ENCODE measurements at regions not wholly inside any gene's neighbourhood (a gene's known extent, or its start where the extent isn't known, plus 50 kb on each side); places are given as distances from the start of the nearest gene placed in this dataset.

DNA sequence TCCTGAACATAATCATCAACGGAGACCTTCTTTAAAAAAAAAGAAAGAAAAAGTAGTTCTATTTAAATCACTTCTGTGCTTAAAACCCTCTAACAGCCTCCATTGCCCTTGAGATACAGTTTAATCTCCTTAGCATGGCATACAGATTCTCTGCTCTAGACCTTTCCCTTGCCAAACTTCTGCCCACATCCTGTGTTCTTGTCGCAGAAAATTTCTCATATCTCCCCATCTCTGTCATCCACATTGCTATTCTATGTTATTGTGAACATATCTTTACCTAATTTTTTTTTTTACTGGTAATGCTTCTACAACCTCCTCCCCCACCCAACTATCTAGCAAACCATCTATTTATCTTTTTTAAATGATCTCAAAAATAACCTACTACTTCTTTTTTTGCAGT is 135.7 kb upstream of the PROX1 start:
- 80% methylated on average over 1 of the region's 2 CpGs for WGBS (ENCODE audit: insufficient coverage)
- H3K27me3 ChIP-seq (ENCODE audit: control insufficient read depth in 2 of 2, insufficient read depth in 2 of 2, low read length in 2 of 2) = no peaks in the 10 kb centered on the region
- Mint-ChIP-seq H3K27ac (no peak overlapping the region), H3K27me3 (ENCODE audit: low read depth in 3 of 3) (peaks cover 0 to 2% (median 0%) of the 10 kb centered on the region in 3 donors), H3K9me3 (peaks cover 0 to 6% (median 0%) of the 10 kb centered on the region in 7 donors), H3K36me3 (no peaks in the 10 kb centered on the region), H3K4me1 (no peaks in the 10 kb centered on the region), H3K4me3 (no peak overlapping the region)
- no peak for DNase-seq
- H3K9me3 ChIP-seq (replicated peaks in 1 of 2; ENCODE audit: control insufficient read depth in 1 of 2, insufficient read depth in 1 of 2, low read length in 2 of 2) = no peaks in the 10 kb centered on the region
- no peak overlapping the region for H3K27ac ChIP-seq (ENCODE audit: low read depth in 1 of 2, low read length in 2 of 2)
- no peaks in the 10 kb centered on the region for H4K20me1 ChIP-seq (ENCODE audit: insufficient read depth, low read length)
- no peak overlapping the region for H3K9ac ChIP-seq (ENCODE audit: insufficient read depth, low read length, poor library complexity, severe bottlenecking)
- intact Hi-C loops (cut with micrococcal nuclease) = no loop called here
- no peak overlapping the region for H3K4me3 ChIP-seq (replicated peaks in 1 of 3; ENCODE audit: low read depth in 2 of 3, low read length in 3 of 3)
- TF ChIP-seq, protein P1, sequence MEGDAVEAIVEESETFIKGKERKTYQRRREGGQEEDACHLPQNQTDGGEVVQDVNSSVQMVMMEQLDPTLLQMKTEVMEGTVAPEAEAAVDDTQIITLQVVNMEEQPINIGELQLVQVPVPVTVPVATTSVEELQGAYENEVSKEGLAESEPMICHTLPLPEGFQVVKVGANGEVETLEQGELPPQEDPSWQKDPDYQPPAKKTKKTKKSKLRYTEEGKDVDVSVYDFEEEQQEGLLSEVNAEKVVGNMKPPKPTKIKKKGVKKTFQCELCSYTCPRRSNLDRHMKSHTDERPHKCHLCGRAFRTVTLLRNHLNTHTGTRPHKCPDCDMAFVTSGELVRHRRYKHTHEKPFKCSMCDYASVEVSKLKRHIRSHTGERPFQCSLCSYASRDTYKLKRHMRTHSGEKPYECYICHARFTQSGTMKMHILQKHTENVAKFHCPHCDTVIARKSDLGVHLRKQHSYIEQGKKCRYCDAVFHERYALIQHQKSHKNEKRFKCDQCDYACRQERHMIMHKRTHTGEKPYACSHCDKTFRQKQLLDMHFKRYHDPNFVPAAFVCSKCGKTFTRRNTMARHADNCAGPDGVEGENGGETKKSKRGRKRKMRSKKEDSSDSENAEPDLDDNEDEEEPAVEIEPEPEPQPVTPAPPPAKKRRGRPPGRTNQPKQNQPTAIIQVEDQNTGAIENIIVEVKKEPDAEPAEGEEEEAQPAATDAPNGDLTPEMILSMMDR (IDR thresholded peaks at IDR 0.05) = no peak
- H3K4me1 ChIP-seq (ENCODE audit: control insufficient read depth in 1 of 2, insufficient read depth in 2 of 2, low read length in 2 of 2) = no peaks in the 10 kb centered on the region
- no peak overlapping the region for H2AFZ ChIP-seq (ENCODE audit: insufficient read depth, low read depth, low read length, poor library complexity, severe bottlenecking)
- no peaks in the 10 kb centered on the region for H3K79me2 ChIP-seq (ENCODE audit: insufficient read depth, low read length)
- no peaks in the 10 kb centered on the region for H3K36me3 ChIP-seq (replicated peaks in 1 of 2; ENCODE audit: control insufficient read depth in 1 of 2, insufficient read depth in 2 of 2, low read length in 2 of 2)
- no peak overlapping the region for H3K4me2 ChIP-seq (replicated peaks; ENCODE audit: extremely low read depth, low read length, poor library complexity, severe bottlenecking)

- H2AFZ ChIP-seq (ENCODE audit: insufficient read depth, low read depth, low read length, poor library complexity, severe bottlenecking) = no peak overlapping the region
- no peaks in the 10 kb centered on the region for H4K20me1 ChIP-seq (ENCODE audit: insufficient read depth, low read length)
- H3K27me3 Mint-ChIP-seq (ENCODE audit: low read depth in 3 of 3) = peaks cover 0 to 2% (median 2%) of the 10 kb centered on the region in 3 donors
- no peaks in the 10 kb centered on the region for H3K4me1 Mint-ChIP-seq
- H3K9me3 ChIP-seq (replicated peaks in 1 of 2; ENCODE audit: control insufficient read depth in 1 of 2, insufficient read depth in 1 of 2, low read length in 2 of 2) = no peaks in the 10 kb centered on the region
- 100% methylated on average over 1 of the region's 1 CpG for WGBS (ENCODE audit: insufficient coverage)
- H3K27ac Mint-ChIP-seq = no peak overlapping the region
- no peak overlapping the region for H3K4me3 ChIP-seq (replicated peaks in 1 of 3; ENCODE audit: low read depth in 2 of 3, low read length in 3 of 3)
- H3K4me3 Mint-ChIP-seq = peak overlapping the region in 1 of 2 donors; percentile 46
- no peaks in the 10 kb centered on the region for H3K79me2 ChIP-seq (ENCODE audit: insufficient read depth, low read length)
- TF ChIP-seq, protein P1 (IDR thresholded peaks at IDR 0.05) = no peak
- intact Hi-C loops (cut with micrococcal nuclease) = no loop called here
- no peak overlapping the region for H3K4me2 ChIP-seq (replicated peaks; ENCODE audit: extremely low read depth, low read length, poor library complexity, severe bottlenecking)
- no peaks in the 10 kb centered on the region for H3K27me3 ChIP-seq (ENCODE audit: control insufficient read depth in 2 of 2, insufficient read depth in 2 of 2, low read length in 2 of 2)
- H3K36me3 ChIP-seq (replicated peaks in 1 of 2; ENCODE audit: control insufficient read depth in 1 of 2, insufficient read depth in 2 of 2, low read length in 2 of 2) = no peaks in the 10 kb centered on the region
- no peaks in the 10 kb centered on the region for H3K36me3 Mint-ChIP-seq
- H3K4me1 ChIP-seq (ENCODE audit: control insufficient read depth in 1 of 2, insufficient read depth in 2 of 2, low read length in 2 of 2) = no peaks in the 10 kb centered on the region
- peaks cover 0 to 9% (median 0%) of the 10 kb centered on the region in 7 donors for H3K9me3 Mint-ChIP-seq
- no peak overlapping the region for H3K9ac ChIP-seq (ENCODE audit: insufficient read depth, low read length, poor library complexity, severe bottlenecking)
- H3K27ac ChIP-seq (ENCODE audit: low read depth in 1 of 2, low read length in 2 of 2) = no peak overlapping the region
- DNase-seq = no peak
Measured at GRCh38 chr1:213858581-213858980, 129.2 kb upstream of the PROX1 start.
